GM19463 (cell line): ENCODE measurements at regions not wholly inside any gene's neighbourhood (a gene's known extent, or its start where the extent isn't known, plus 50 kb on each side); places are given as distances from the start of the nearest gene placed in this dataset.
"Not testable (repeated sequence)": the region's sequence is repeated elsewhere in the genome, so short reads cannot be mapped to it uniquely, and the experiment has no call there.

ENCODE experiments used
- ATAC-seq: cut with Tn5 transposase; IDR thresholded peaks from one replicate; pipeline ENCODE4 v1.9.1; 2021; ENCODE audit warnings: mild to moderate bottlenecking, moderate library complexity; ENCODE audit not compliant: unreplicated experiment

DNA sequence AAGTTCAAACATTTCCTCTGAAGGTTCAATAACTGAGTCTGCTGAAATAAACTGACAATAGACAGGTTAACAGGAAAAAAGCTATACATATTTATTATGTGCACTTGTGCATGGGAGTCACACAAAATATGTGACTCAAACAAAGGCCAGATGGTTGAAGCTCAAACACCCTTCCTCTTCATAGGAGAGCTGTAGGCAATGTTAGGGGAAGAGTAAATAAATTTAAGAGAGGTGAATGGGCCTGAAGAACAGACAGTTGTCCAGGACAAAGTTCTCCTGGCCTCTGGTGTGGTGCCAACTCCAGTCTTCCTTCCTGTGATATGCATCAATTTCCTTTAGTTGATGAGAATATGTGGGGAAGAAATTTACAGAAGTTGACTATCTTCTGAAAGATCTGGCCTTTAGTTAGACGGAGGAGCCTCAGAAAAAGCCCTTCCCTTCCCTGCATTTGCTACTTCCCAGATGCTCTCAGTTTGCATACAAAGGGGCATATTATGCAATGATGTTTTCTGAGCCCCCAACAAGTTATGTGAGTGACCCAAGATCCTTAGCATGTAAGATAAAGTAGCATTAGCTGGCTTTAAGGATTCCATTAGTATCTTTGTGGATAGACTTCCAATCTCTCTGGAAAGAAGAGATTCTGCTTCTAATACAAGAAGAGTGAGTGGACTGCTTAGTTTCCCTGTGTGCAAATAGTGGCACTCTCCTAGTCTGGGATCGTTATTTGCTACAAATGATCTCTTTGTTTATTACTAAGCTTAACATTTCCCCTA, 96.4 kb upstream of the IGSF10 start:
- ATAC-seq = no peak

DNA sequence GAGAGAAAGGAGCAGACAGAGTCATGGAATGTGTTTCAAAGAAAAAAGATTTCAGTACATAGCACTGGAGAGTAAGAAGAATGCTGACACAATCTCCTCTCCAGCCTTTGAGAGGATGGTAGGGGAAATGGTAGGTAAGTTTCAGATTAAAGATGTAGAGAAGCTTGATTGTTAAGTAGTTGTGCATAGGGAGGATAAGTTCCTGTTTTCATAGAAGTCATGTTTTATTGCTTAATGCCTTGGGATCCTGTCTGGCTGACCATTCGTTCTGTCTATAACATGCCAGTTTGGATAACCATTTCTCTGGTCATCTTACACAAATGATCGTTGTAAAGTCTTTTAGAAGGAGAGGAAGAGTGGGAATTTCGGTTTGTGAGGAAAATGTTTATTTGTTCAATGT, 95.7 kb upstream of the IGSF10 start:
- ATAC-seq = no peak

DNA sequence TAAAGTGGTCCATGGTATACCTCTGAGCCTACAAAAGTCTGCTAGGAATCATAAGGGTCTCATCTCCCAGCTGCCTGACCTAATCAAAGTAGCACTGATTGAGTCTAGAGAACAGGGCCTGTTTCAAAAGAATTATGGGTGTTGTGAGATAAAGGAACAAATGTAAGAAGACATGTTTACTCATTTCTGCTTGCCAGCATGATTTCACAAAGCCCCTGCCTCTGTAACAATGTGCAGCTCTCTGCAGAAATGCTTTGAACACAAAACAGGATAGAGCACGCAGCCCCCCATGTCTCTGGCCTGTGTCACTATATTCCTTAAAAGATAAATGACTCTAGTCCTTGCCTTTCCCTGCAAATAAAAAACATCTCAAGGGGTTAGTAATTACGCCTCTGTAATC, 94.7 kb upstream of the IGSF10 start:
- ATAC-seq = no peak

DNA sequence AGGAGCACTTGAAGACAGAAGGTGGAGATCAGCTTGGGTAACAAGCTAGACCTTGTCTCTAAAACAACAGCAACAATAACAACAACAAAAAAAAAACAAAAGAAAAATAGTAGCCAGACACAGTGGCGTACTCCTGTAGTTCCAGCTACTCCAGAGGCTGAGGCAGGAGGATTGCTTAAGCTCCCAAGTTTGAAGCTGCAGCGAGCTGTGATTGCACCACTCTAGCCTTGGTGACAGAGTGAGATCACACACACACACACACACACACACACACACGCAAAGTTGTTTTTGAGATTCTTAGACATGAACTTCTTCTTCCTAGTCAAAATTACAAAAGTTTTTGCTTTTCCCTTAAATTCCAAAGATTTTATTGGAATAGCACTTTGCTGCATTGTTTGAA, 93.0 kb upstream of the IGSF10 start:
- ATAC-seq = no peak

DNA sequence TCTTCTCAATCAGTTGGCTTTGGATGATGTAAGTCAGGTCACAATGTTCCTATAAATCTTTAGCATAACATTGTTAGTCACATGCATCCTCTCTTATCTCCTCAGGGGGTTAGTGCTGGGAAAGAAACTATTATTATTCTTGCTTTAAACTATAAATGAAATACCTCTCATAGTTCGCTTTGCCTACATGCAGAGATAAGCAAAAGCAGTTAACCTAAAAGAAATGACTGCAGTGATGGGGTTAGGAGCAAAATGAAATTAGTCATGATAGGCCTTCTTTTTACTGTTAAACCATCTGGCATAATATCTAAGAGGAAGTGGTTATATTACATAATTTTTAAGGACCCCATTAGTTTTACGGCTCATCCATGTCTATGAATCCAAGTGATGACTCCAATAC, 91.7 kb upstream of the IGSF10 start:
- ATAC-seq = no peak

DNA sequence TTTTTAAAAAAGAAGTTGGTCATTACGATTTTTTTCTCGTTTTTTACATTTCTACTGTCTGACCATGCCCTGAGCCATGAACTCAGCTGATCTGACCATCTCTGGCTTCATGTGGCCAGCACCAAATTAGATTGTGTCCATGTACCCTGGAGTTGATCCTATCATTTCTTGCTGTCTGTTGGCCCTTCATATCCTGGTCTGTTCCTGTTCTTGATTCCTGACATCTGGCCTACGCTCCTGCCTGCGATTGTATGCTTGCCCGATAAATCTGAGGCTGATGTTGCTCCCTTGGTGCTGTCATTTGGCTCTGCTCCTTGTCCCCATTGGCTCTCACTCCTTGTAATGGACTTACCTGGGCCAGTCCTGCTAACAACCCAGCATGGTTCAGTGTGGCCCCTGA, 89.8 kb upstream of the IGSF10 start:
- no peak for ATAC-seq

DNA sequence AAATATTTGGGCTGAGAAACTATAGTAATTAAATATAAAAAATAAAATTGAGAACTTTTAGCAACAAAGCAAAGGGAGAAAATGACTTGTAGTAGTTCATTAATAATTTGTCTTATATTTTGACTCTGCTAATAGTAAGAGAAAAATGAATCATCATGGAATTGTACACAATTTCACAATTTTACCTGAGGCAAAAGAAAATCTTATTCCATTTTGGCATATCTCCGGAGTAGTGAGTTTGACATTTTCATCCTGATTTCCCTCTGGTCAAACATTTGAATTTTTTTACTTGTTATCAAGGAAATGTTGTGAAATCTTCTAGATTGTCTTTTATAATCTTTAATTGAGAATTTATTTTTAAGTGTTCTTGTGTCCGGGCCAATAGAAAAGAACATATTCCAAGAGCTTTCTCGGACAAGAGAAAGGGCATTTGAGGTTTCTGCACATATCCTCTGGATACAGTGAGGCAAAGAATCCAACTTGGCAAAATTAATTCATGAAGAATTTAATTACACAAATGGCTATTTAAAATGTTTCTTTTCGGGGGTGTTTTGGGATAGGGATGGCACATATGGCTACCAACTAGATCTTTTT, 89.3 kb upstream of the IGSF10 start:
- ATAC-seq = no peak

DNA sequence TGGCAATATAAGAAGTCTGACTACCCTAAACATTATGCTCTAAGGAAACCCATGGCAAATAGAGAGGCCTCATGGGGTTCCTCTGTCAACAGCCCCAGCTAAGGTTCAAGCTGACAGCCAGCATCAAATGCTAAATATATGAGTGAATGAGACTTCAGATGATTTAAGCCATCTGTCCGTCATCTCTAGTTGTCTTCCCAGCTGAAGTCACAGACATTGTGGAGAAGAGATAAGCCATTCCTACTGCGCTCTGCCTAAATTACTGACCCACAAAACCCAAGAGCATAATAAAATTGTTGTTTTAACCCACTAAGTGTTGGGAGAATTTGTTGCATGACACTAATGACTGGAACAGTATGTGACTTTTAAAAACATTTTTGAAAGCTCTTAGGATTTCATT, 87.3 kb upstream of the IGSF10 start:
- ATAC-seq = no peak

DNA sequence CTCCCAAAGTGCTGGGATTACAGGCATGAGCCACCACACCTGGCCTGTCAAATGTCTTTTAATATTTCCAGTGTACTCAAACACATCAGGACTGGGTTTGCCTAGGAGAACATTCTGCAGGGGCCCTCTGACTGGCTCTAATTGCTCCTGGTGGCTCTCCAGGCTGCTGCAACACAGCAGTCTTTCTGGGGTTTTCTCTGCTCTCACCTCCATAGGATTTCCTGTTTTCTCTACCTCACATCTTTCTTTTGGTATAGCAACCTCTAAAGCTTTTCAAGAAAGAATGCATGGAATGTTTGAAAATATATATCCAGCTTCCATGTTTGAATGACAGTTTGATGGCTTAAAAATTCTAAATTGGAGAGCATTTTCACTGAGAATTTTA, 83.3 kb upstream of the IGSF10 start:
- ATAC-seq = no peak

DNA sequence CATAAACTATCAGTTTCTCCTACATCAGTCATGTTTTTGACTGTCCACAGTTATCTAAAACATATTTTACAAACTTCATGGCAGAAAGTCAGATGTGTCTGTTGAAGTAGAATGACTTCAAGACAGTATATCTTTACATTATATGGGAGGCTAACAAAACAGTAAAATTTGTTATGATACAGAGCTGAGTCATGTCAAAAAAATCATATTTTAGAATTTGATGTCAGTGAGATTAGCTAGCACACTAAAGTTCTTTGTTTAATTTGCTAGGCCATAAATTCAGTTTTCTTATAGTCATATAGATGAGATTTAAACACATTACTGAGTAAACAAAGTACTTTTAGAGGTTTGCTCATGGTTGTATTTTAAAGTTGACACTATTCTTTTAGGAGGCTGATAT, 80.3 kb upstream of the IGSF10 start:
- ATAC-seq = no peak

DNA sequence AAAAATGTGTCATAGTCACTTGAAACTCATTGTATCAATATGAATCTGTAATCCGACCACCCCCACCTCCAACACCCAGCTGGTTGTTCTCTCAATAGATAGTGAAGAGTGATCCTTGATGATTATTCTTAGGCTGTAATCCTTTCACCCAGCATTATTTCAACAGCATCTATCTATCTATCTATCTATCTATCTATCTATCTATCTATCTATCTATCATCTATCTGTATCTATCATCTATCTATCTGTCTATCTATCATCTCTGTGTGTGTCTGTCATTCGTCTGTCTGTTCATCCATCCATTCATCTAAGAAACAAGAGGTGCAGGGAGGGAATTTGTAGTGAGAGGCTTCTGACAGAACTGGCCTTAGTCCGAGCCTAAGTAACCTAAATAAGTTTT, 78.7 kb upstream of the IGSF10 start:
- no peak for ATAC-seq

DNA sequence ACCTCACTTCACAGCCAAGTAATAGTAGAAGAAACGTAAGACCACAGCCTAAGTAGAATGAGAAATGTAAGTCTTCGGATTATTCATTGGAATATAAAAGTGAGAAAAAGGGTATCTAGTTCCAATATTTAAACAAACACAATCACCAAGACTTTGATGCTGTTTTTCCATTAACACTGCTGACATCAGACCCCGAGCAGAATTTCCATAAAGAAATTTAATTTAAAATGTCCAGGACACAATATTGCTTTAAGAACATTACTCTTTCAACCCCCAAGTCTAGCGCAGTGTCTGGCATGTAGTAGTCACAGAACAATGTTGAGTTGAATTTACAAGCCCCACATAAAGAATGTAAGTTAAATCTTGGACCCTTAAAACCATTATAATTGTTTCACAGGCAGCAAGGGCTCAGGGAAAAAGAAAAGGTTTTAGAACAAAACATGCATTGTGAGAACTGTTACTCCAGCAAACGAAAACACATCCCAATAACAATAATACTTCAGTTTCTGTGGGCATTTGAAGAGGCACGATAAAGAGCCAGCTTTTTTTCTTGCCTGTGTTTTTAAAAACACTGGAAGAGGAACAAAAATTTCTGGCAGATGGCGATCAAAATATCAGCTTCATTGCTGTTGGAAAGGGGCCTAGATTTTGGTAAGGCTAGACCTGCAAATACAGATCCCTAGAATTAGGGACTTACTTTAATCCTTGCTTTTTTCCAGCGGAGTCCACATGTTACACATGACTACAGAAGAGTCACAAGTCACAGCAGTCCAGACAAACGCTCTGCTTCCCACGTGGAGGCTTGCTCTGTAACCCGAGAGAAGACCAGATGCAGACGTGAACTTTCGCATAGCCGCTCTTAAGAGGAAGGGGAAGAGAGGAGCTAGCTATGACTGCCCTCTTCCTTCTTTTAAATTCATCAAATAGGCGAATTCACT, 77.9 kb upstream of the IGSF10 start:
- no peak for ATAC-seq

DNA sequence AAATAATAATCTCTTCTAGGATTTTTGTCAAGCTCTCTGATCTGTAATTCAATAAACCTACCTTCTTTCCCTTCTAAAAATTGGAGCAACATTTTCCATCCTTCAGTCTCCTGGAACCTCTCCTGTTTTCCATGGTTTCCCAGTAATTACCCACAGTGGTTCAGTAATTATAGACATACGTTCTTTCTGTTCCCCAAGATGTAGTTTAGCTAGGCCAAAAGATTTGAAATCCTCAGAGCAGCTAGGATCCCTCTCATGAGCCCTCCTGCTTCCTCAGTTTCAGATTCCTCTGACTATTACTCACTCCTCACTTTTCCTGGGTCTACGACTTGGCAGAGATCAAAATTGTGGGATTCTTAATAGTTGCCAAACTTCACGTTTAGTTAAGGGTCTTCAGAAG, 76.9 kb upstream of the IGSF10 start:
- no peak for ATAC-seq

DNA sequence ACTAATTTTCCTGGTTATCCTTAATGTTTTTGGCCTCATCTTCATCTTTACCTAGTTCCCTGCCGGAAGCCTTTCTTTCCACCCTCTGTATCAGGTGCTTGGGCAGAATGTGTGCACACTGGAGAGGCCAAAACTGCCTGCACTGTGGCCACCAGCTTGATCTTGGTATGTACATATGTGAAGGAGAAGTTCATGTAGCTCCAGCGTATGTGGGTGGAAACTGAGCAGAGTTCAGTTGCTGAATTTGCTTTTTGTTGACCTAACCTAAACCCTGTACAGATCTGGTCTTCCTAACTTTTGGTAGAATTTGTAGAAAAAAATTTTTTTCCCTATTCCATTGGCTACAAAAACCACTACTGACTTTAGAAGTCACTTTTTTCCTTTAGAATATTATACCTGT, 65.9 kb upstream of the IGSF10 start:
- ATAC-seq = no peak

DNA sequence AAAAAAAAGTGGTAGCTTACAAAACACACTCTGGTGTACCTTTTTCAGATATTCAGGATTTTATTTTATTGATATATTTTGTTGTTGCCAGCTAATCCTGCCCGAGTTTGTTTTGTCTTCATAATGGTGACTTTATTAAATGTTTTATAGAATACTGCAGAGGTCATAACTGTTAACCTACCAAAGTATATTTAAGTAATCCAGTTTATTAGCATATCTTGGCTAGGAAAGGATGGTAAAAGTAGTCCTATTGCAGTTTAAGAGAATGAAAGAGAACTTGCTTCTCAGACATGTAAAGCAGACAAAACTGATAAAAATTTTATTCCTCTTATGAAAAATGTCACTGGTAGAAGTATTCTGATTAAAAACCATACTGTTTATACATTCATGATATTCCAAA, 59.2 kb upstream of the IGSF10 start:
- ATAC-seq = no peak

DNA sequence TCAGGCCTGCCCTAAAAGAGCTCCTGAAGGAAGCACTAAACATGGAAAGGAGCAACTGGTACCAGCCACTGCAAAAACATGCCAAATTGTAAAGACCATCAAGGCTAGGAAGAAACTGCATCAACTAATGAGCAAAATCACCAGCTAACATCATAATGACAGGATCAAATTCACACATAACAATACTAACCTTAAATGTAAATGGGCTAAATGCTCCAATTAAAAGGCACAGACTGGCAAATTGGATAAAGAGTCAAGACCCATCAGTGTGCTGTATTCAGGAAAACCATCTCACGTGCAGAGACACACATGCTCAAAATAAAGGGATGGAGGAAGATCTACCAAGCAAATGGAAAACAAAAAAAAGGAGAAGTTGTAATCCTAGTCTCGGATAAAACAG, 50.6 kb upstream of the IGSF10 start:
- ATAC-seq = not testable (repeated sequence)
